Endothelial cell of umbilical vein (primary cell): ENCODE measurements at regions not wholly inside any gene's neighbourhood (a gene's known extent, or its start where the extent isn't known, plus 50 kb on each side); places are given as distances from the start of the nearest gene placed in this dataset.

Experiments
- CTCF ChIP-seq, 2 donors: IDR thresholded peaks; 1 replicate in 1 of 2; 2 replicates in 1 of 2; pipeline ENCODE4 v1.5.1; 2011; ENCODE audit warnings: low read length in 2 of 2, mild to moderate bottlenecking in 2 of 2, moderate library complexity in 2 of 2, control low read depth in 1 of 2, inconsistent platforms in 1 of 2, low read depth in 1 of 2; ENCODE audit not compliant: insufficient read depth in 1 of 2; ENCODE audit errors: extremely low read depth in 1 of 2
- EZH2 ChIP-seq: IDR thresholded peaks from 2 replicates; pipeline ENCODE4 v1.6.1; 2012; ENCODE audit warnings: borderline replicate concordance, low read depth, mild to moderate bottlenecking, moderate library complexity, low read length, inconsistent platforms; ENCODE audit not compliant: severe bottlenecking
- POLR2A ChIP-seq: IDR thresholded peaks from 2 replicates; pipeline ENCODE4 v1.6.1; 2012; ENCODE audit warnings: low read depth, mild to moderate bottlenecking, control low read depth, low read length
- POLR2AphosphoS5 ChIP-seq: IDR thresholded peaks from 2 replicates; pipeline ENCODE4 v1.6.1; 2012; ENCODE audit warnings: low read depth, mild to moderate bottlenecking, control low read depth, low read length, moderate library complexity; ENCODE audit not compliant: insufficient read depth

- TF ChIP-seq CTCF (IDR thresholded peaks at IDR 0.05; ENCODE audit: extremely low read depth in 1 of 2, insufficient read depth in 1 of 2, low read depth in 1 of 2, low read length in 2 of 2) (no peak), POLR2A (no peak), EZH2 (no peak), POLR2AphosphoS5 (no peak)
These were observed 304.2 kb upstream of the MC4R start for GRCh38 chr18:60676815-60677214.
